OCI-LY1 (cell line): ENCODE measurements at regions not wholly inside any gene's neighbourhood (a gene's known extent, or its start where the extent isn't known, plus 50 kb on each side); places are given as distances from the start of the nearest gene placed in this dataset.

Experiments
- H2AFZ ChIP-seq: fragments of 200-600 bp; sonication (generic), shearing (Covaris generic); 2 replicates; pipeline ENCODE4 v1.6.0; 2014; ENCODE audit warnings: antibody characterized with exemption, mild to moderate bottlenecking, low read length
- H3F3A ChIP-seq: fragments of 200-600 bp; sonication (generic), shearing (Covaris generic); 2 replicates; pipeline ENCODE4 v1.6.0; 2014; ENCODE audit warnings: mild to moderate bottlenecking, antibody characterized with exemption, low read length, moderate library complexity; ENCODE audit not compliant: insufficient read depth
- H3K27ac ChIP-seq: fragments of 200-600 bp; sonication (generic); 2 replicates; pipeline ENCODE4 v1.5.1; 2014; ENCODE audit warnings: low read length, mixed run types, mild to moderate bottlenecking, low read depth; ENCODE audit not compliant: poor library complexity, severe bottlenecking
- H3K27me3 ChIP-seq: fragments of 200-600 bp; sonication (generic); 2 replicates; pipeline ENCODE4 v1.6.0; 2014; ENCODE audit warnings: antibody characterized with exemption, mild to moderate bottlenecking, low read length, moderate library complexity; ENCODE audit not compliant: insufficient read depth
- H3K36me3 ChIP-seq: fragments of 200-600 bp; sonication (generic); 2 replicates; pipeline ENCODE4 v1.6.1; 2014; ENCODE audit warnings: mild to moderate bottlenecking, antibody characterized with exemption, low read length, moderate library complexity, mixed read lengths; ENCODE audit not compliant: insufficient read depth
- H3K4me1 ChIP-seq: fragments of 200-600 bp; sonication (generic); 2 replicates; pipeline ENCODE4 v1.5.1; 2014; ENCODE audit warnings: mild to moderate bottlenecking, low read length, moderate library complexity; ENCODE audit not compliant: insufficient read depth, severe bottlenecking
- H3K4me2 ChIP-seq: fragments of 200-600 bp; sonication (generic), shearing (Covaris generic); 2 replicates; pipeline ENCODE4 v1.6.1; 2014; ENCODE audit warnings: low read length
- H3K4me3 ChIP-seq: fragments of 200-600 bp; sonication (generic); 2 replicates; pipeline ENCODE4 v1.5.1; 2014; ENCODE audit warnings: low read length, low read depth, mild to moderate bottlenecking, mixed read lengths; ENCODE audit not compliant: poor library complexity, severe bottlenecking
- H3K79me2 ChIP-seq: fragments of 200-600 bp; shearing (Covaris generic); 2 replicates; pipeline ENCODE4 v1.6.1; 2016; ENCODE audit warnings: mixed run types, low read length, mixed read lengths; ENCODE audit not compliant: insufficient read depth
- H3K9ac ChIP-seq: fragments of 200-600 bp; sonication (generic), shearing (Covaris generic); 2 replicates; pipeline ENCODE4 v1.6.1; 2014; ENCODE audit warnings: mild to moderate bottlenecking, low read length, mixed read lengths
- H3K9me2 ChIP-seq: fragments of 200-600 bp; sonication (generic), shearing (Covaris generic); 2 replicates; pipeline ENCODE4 v1.6.1; 2014; ENCODE audit warnings: low read depth, mild to moderate bottlenecking, low read length, mixed read lengths
- H3K9me3 ChIP-seq: fragments of 200-600 bp; shearing (Covaris generic); 2 replicates; pipeline ENCODE4 v1.6.1; 2014; ENCODE audit warnings: low read length, mixed read lengths
- H4K20me1 ChIP-seq: fragments of 200-600 bp; sonication (generic), shearing (Covaris generic); 2 replicates; pipeline ENCODE4 v1.6.0; 2016; ENCODE audit warnings: mild to moderate bottlenecking, low read length; ENCODE audit not compliant: insufficient read depth
- EZH2 ChIP-seq: fragments of 200-600 bp; sonication (generic), shearing (Covaris generic); IDR thresholded peaks from 2 replicates; pipeline ENCODE4 v1.8.0; 2017; ENCODE audit warnings: borderline replicate concordance, mixed run types, mild to moderate bottlenecking, antibody characterized with exemption, low read length, moderate library complexity, mixed read lengths
- TF ChIP-seq, protein P1 (sequence below): fragments of 200-600 bp; sonication (generic), shearing (Covaris generic); IDR thresholded peaks from 2 replicates; pipeline ENCODE4 v1.5.1; 2017; ENCODE audit warnings: mild to moderate bottlenecking, antibody characterized with exemption, low read length, moderate library complexity, mixed read lengths

- H3K4me2 ChIP-seq, result no peak overlapping the region
- H3K36me3 ChIP-seq, result no peaks in the 10 kb centered on the region
- H3K9me2 ChIP-seq, result no peaks in the 10 kb centered on the region
- no peaks in the 10 kb centered on the region for H3K4me1 ChIP-seq
- no peak overlapping the region for H2AFZ ChIP-seq
- TF ChIP-seq, protein P1, sequence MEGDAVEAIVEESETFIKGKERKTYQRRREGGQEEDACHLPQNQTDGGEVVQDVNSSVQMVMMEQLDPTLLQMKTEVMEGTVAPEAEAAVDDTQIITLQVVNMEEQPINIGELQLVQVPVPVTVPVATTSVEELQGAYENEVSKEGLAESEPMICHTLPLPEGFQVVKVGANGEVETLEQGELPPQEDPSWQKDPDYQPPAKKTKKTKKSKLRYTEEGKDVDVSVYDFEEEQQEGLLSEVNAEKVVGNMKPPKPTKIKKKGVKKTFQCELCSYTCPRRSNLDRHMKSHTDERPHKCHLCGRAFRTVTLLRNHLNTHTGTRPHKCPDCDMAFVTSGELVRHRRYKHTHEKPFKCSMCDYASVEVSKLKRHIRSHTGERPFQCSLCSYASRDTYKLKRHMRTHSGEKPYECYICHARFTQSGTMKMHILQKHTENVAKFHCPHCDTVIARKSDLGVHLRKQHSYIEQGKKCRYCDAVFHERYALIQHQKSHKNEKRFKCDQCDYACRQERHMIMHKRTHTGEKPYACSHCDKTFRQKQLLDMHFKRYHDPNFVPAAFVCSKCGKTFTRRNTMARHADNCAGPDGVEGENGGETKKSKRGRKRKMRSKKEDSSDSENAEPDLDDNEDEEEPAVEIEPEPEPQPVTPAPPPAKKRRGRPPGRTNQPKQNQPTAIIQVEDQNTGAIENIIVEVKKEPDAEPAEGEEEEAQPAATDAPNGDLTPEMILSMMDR, result peak; percentile 94
- TF ChIP-seq EZH2, result no peak
- no peak overlapping the region for H3K9ac ChIP-seq
- no peaks in the 10 kb centered on the region for H3K9me3 ChIP-seq
- no peaks in the 10 kb centered on the region for H3F3A ChIP-seq
- H3K4me3 ChIP-seq, result no peak overlapping the region
- H3K27me3 ChIP-seq, result no peaks in the 10 kb centered on the region
- no peaks in the 10 kb centered on the region for H3K79me2 ChIP-seq
- H3K27ac ChIP-seq, result no peak overlapping the region
- H4K20me1 ChIP-seq, result no peaks in the 10 kb centered on the region
These were observed 144.5 kb downstream of the PPP1R3A start for GRCh38 chr7:113774182-113774807.

- Histone ChIP-seq H3K36me3 (no peaks in the 10 kb centered on the region), H3K4me2 (no peak overlapping the region), H2AFZ (no peak overlapping the region), H3K4me1 (no peaks in the 10 kb centered on the region), H3K9me3 (no peaks in the 10 kb centered on the region), H3K9ac (no peak overlapping the region), H3F3A (no peaks in the 10 kb centered on the region), H3K27me3 (no peaks in the 10 kb centered on the region), H3K79me2 (no peaks in the 10 kb centered on the region), H3K27ac (no peak overlapping the region), H3K9me2 (no peaks in the 10 kb centered on the region), H3K4me3 (no peak overlapping the region), H4K20me1 (no peaks in the 10 kb centered on the region)
- no peak for TF ChIP-seq EZH2
- TF ChIP-seq, protein P1, result no peak
These were observed 148.6 kb downstream of the PPP1R3A start for GRCh38 chr7:113770146-113770738.

DNA sequence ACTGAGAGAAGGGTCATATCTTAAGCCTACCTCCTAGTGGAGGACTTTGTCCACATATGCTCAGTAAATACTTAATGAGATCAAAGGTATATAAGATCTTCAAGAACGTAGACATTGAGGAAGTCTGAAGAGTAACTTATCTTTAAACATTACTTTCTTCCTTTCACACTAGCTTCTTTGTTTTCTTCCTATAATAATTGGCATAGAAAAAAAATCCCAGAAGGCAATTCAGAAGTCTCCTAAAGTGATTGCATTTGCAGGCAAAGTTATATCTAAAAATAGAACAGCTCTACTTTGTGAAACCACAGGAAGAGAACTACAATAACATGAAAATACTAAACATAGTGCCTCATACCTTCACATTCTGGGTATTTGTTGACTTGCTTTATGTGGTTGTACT is 150.4 kb downstream of the PPP1R3A start:
- Histone ChIP-seq H3F3A (no peaks in the 10 kb centered on the region), H3K9me3 (no peaks in the 10 kb centered on the region), H3K4me2 (no peak overlapping the region), H3K36me3 (no peaks in the 10 kb centered on the region), H3K9ac (no peak overlapping the region), H3K4me1 (no peaks in the 10 kb centered on the region), H3K79me2 (no peaks in the 10 kb centered on the region), H3K4me3 (no peak overlapping the region), H3K27me3 (no peaks in the 10 kb centered on the region), H3K9me2 (no peaks in the 10 kb centered on the region), H4K20me1 (no peaks in the 10 kb centered on the region), H2AFZ (no peak overlapping the region), H3K27ac (no peak overlapping the region)
- TF ChIP-seq, protein P1, result no peak
- no peak for TF ChIP-seq EZH2
